OCI-LY7 (cell line): ENCODE measurements at regions not wholly inside any gene's neighbourhood (a gene's known extent, or its start where the extent isn't known, plus 50 kb on each side); places are given as distances from the start of the nearest gene placed in this dataset.

Experiments
- BruUV-seq: library from RNA; stranded (reverse); fragments of 400-500 nt; replicated peaks from 2 replicates; lab custom pipeline; 2021; lab: Mats Ljungman, UMichigan
- CTCF ChIA-PET: fragments of 300-600 bp; sonication (Branson Sonifier 250); formaldehyde crosslinking; loops from one replicate; lab custom pipeline; 2022; ENCODE audit warnings: antibody characterized with exemption; ENCODE audit not compliant: unreplicated experiment; lab: Charles Lee
- POLR2A ChIA-PET: fragments of 300-600 bp; sonication (Branson Sonifier 250); formaldehyde crosslinking; loops from one replicate; lab custom pipeline; 2022; ENCODE audit warnings: antibody characterized with exemption; lab: Charles Lee
- DNase-seq: peaks from one replicate; pipeline ENCODE4 v3.0.0-alpha.2; 2015; ENCODE audit warnings: low spot score
- H2AFZ ChIP-seq: fragments of 200-600 bp; sonication (generic), shearing (Covaris generic); 2 replicates; pipeline ENCODE4 v1.6.1; 2014; ENCODE audit warnings: mild to moderate bottlenecking, antibody characterized with exemption, low read length, moderate library complexity
- H3K27ac ChIP-seq: fragments of 200-600 bp; sonication (generic); 2 replicates; pipeline ENCODE4 v1.5.1; 2014; ENCODE audit warnings: mixed run types, low read depth, mild to moderate bottlenecking, moderate library complexity, low read length, inconsistent platforms; ENCODE audit not compliant: poor library complexity, severe bottlenecking
- H3K36me3 ChIP-seq: fragments of 200-600 bp; sonication (generic); 2 replicates; pipeline ENCODE4 v1.6.1; 2014; ENCODE audit warnings: mild to moderate bottlenecking, antibody characterized with exemption, low read length, moderate library complexity, mixed read lengths; ENCODE audit not compliant: insufficient read depth
- H3K4me1 ChIP-seq: fragments of 200-600 bp; sonication (generic); 2 replicates; pipeline ENCODE4 v1.5.1; 2014; ENCODE audit warnings: mild to moderate bottlenecking, low read length; ENCODE audit not compliant: insufficient read depth, poor library complexity, severe bottlenecking
- H3K4me2 ChIP-seq: fragments of 200-600 bp; sonication (generic); 2 replicates; pipeline ENCODE4 v1.6.1; 2014; ENCODE audit warnings: mild to moderate bottlenecking, low read length
- H3K4me3 ChIP-seq: fragments of 200-600 bp; sonication (generic); 2 replicates; pipeline ENCODE4 v1.5.1; 2014; ENCODE audit warnings: mild to moderate bottlenecking, low read depth, low read length; ENCODE audit not compliant: poor library complexity, severe bottlenecking
- H3K79me2 ChIP-seq: fragments of 200-600 bp; sonication (generic); 2 replicates; pipeline ENCODE4 v1.6.1; 2016; ENCODE audit warnings: low read depth, mild to moderate bottlenecking, low read length, moderate library complexity, mixed read lengths; ENCODE audit not compliant: insufficient read depth
- H3K9me2 ChIP-seq: fragments of 200-600 bp; sonication (generic); 2 replicates; pipeline ENCODE4 v1.6.1; 2016; ENCODE audit warnings: mild to moderate bottlenecking, low read length, mixed read lengths; ENCODE audit not compliant: insufficient read depth
- H3K9me3 ChIP-seq: fragments of 200-600 bp; sonication (generic); 2 replicates; pipeline ENCODE4 v1.6.1; 2014; ENCODE audit warnings: mild to moderate bottlenecking, mixed run types, low read length, mixed read lengths
- H4K20me1 ChIP-seq: fragments of 200-600 bp; sonication (generic); 2 replicates; pipeline ENCODE4 v1.6.1; 2014; ENCODE audit warnings: mild to moderate bottlenecking, antibody characterized with exemption, low read length, moderate library complexity, mixed read lengths; ENCODE audit not compliant: insufficient read depth
- CTCF ChIP-seq: fragments of 200-600 bp; sonication (generic); conservative IDR thresholded peaks from 2 replicates; pipeline ENCODE4 v1.5.1; 2014; ENCODE audit warnings: mild to moderate bottlenecking, antibody characterized with exemption, low read length, moderate library complexity, mixed read lengths
- EZH2phosphoT487 ChIP-seq: fragments of 200-600 bp; sonication (generic); IDR thresholded peaks from 2 replicates; pipeline ENCODE4 v1.6.1; 2018; ENCODE audit warnings: low read depth, borderline replicate concordance, mild to moderate bottlenecking, mixed run types, antibody characterized with exemption, low read length, moderate library complexity, mixed read lengths
- intact Hi-C: fragments of 100-400 bp; cut with micrococcal nuclease; formaldehyde crosslinking; loops from one replicate; pipeline ENCODE4 v1.10.0; 2022; ENCODE audit not compliant: unreplicated experiment

- Histone ChIP-seq H3K27ac (no peak overlapping the region), H3K9me2 (no peaks in the 10 kb centered on the region), H3K4me1 (no peaks in the 10 kb centered on the region), H3K36me3 (no peaks in the 10 kb centered on the region), H3K79me2 (no peaks in the 10 kb centered on the region), H4K20me1 (no peaks in the 10 kb centered on the region), H3K9me3 (no peaks in the 10 kb centered on the region), H3K4me3 (no peak overlapping the region), H2AFZ (no peak overlapping the region), H3K4me2 (no peak overlapping the region)
- BruUV-seq: no TSS peak
- TF ChIP-seq CTCF (no peak), EZH2phosphoT487 (no peak)
- ChIA-PET CTCF (no interaction called here), POLR2A (interaction anchor here (1.6 kb wide), 1 partner anchor 14 kb away, joined by 3 read pairs; no protein-coding TSS in a partner anchor)
- intact Hi-C loops: no loop called here
- no peak for DNase-seq
Measured at GRCh38 chr2:20549144-20549543, 101.8 kb downstream of the HS1BP3 start.

- no peaks in the 10 kb centered on the region for H3K4me1 ChIP-seq
- POLR2A ChIA-PET: interaction anchor here (1.2 to 1.6 kb wide), 2 partner anchors 11 to 15 kb away, joined by 3 read pairs; no protein-coding TSS in a partner anchor
Measured at GRCh38 chr2:20549691-20550348, 101.1 kb downstream of the HS1BP3 start.

More at GRCh38 chr2:20549691-20550348, 101.1 kb downstream of the HS1BP3 start:
- H3K4me3 ChIP-seq: no peak overlapping the region
- H3K4me2 ChIP-seq: no peak overlapping the region
- no peaks in the 10 kb centered on the region for H3K9me2 ChIP-seq
- no TSS peak for BruUV-seq
- no peaks in the 10 kb centered on the region for H3K9me3 ChIP-seq
- H3K27ac ChIP-seq: no peak overlapping the region
- no peaks in the 10 kb centered on the region for H4K20me1 ChIP-seq
- H3K79me2 ChIP-seq: no peaks in the 10 kb centered on the region
- CTCF ChIA-PET: no interaction called here
- intact Hi-C loops: no loop called here
- DNase-seq: no peak
- TF ChIP-seq CTCF (no peak), EZH2phosphoT487 (no peak)
- H3K36me3 ChIP-seq: no peaks in the 10 kb centered on the region
- no peak overlapping the region for H2AFZ ChIP-seq
